Endothelial cell of umbilical vein (primary cell): ENCODE measurements at regions not wholly inside any gene's neighbourhood (a gene's known extent, or its start where the extent isn't known, plus 50 kb on each side); places are given as distances from the start of the nearest gene placed in this dataset.

ENCODE experiments used
- BruUV-seq: library from RNA; stranded (reverse); fragments of 400-500 nt; replicated peaks from 2 replicates; lab custom pipeline; 2021; lab: Mats Ljungman, UMichigan
- CTCF ChIA-PET: fragments of 300-600, 350-600 bp; sonication (Branson Sonifier 250); formaldehyde crosslinking; loops from one replicate; lab custom pipeline; 2021; ENCODE audit warnings: antibody characterized with exemption, inconsistent platforms; lab: Charles Lee
- POLR2A ChIA-PET: fragments of 300-600, 350-600 bp; sonication (Branson Sonifier 250); formaldehyde crosslinking; loops from one replicate; lab custom pipeline; 2021; ENCODE audit warnings: antibody characterized with exemption, inconsistent platforms; lab: Charles Lee
- DNase-seq: peaks from one replicate; pipeline ENCODE4 v3.0.0-alpha.2; 2011; ENCODE audit warnings: low read depth, low spot score
- FAIRE-seq: peaks from 2 replicates; lab custom pipeline; 2011; peaks lifted over from hg19 to GRCh38; lab: Jason Lieb, UNC
- H2AFZ ChIP-seq: 2 replicates; pipeline ENCODE4 v1.6.0; 2012; ENCODE audit warnings: low read depth, low read length, control low read depth, inconsistent platforms
- H3K27ac ChIP-seq: 2 replicates; pipeline ENCODE4 v1.5.1; 2011; ENCODE audit warnings: low read depth, mild to moderate bottlenecking, control low read depth, low read length, moderate library complexity; ENCODE audit not compliant: insufficient read depth
- H3K27me3 ChIP-seq, 2 experiments: 2 replicates each; pipeline versions ENCODE4 v1.6.0 to v1.6.1; 2011; ENCODE audit warnings: low read length in 2 of 2, mixed read lengths in 1 of 2; ENCODE audit not compliant: control insufficient read depth in 2 of 2, insufficient read depth in 2 of 2
- H3K36me3 ChIP-seq, 2 experiments: 2 replicates in 1 of 2; 3 replicates in 1 of 2; pipeline ENCODE4 v1.5.1; 2011; ENCODE audit warnings: low read length in 2 of 2, mild to moderate bottlenecking in 1 of 2, moderate library complexity in 1 of 2; ENCODE audit not compliant: control insufficient read depth in 2 of 2, insufficient read depth in 2 of 2; ENCODE audit errors: extremely low read depth in 1 of 2
- H3K4me1 ChIP-seq: 3 replicates; pipeline ENCODE4 v1.5.1; 2011; ENCODE audit warnings: mild to moderate bottlenecking, low read length; ENCODE audit not compliant: control insufficient read depth, insufficient read depth; ENCODE audit errors: extremely low read depth
- H3K4me2 ChIP-seq: 2 replicates; pipeline ENCODE4 v1.6.1; 2011; ENCODE audit warnings: low read length, control low read depth, mixed read lengths; ENCODE audit not compliant: insufficient read depth
- H3K4me3 ChIP-seq, 3 experiments: fragments of 200-600 bp in 1 of 3; sonication (generic), shearing (Covaris generic) in 1 of 3; replicated peaks in 1 of 3; 2 replicates each; pipeline ENCODE4 v1.5.1; 2011 to 2016; ENCODE audit warnings: control low read depth in 3 of 3, low read length in 3 of 3, mild to moderate bottlenecking in 2 of 3, inconsistent platforms in 1 of 3, low read depth in 1 of 3, moderate library complexity in 1 of 3; ENCODE audit not compliant: insufficient read depth in 1 of 3
- H3K79me2 ChIP-seq: 2 replicates; pipeline ENCODE4 v1.6.0; 2012; ENCODE audit warnings: low read length, inconsistent platforms; ENCODE audit not compliant: control insufficient read depth, insufficient read depth
- H3K9ac ChIP-seq: replicated peaks from 2 replicates; pipeline ENCODE3; 2011; ENCODE audit warnings: low read length, control low read depth; ENCODE audit not compliant: insufficient read depth; ENCODE audit errors: extremely low read depth
- H3K9me1 ChIP-seq: replicated peaks from 3 replicates; pipeline ENCODE4 v1.6.0; 2011; ENCODE audit warnings: mild to moderate bottlenecking, low read length; ENCODE audit not compliant: control insufficient read depth, insufficient read depth; ENCODE audit errors: extremely low read depth
- H3K9me3 ChIP-seq: replicated peaks from 2 replicates; pipeline ENCODE4 v1.5.1; 2012; ENCODE audit warnings: low read length, inconsistent platforms; ENCODE audit not compliant: control insufficient read depth, insufficient read depth
- H4K20me1 ChIP-seq: replicated peaks from 2 replicates; pipeline ENCODE3; 2011; ENCODE audit warnings: mild to moderate bottlenecking, low read length; ENCODE audit not compliant: control insufficient read depth, insufficient read depth; ENCODE audit errors: extremely low read depth
- EZH2 ChIP-seq: IDR thresholded peaks from 2 replicates; pipeline ENCODE4 v1.6.1; 2012; ENCODE audit warnings: borderline replicate concordance, low read depth, mild to moderate bottlenecking, moderate library complexity, low read length, inconsistent platforms; ENCODE audit not compliant: severe bottlenecking
- FOS ChIP-seq: IDR thresholded peaks from 2 replicates; pipeline ENCODE4 v1.6.1; 2011; ENCODE audit warnings: mild to moderate bottlenecking, low read length, moderate library complexity, borderline replicate concordance; ENCODE audit not compliant: insufficient read depth
- GATA2 ChIP-seq: IDR thresholded peaks from 2 replicates; pipeline ENCODE4 v1.7.0; 2011; ENCODE audit warnings: low read depth, mild to moderate bottlenecking, moderate library complexity, mixed read lengths, low read length; ENCODE audit not compliant: insufficient read length, insufficient read depth
- JUN ChIP-seq: IDR thresholded peaks from 2 replicates; pipeline ENCODE4 v1.6.1; 2011; ENCODE audit warnings: borderline replicate concordance, low read depth; ENCODE audit not compliant: insufficient read length, insufficient read depth
- MAX ChIP-seq: IDR thresholded peaks from 2 replicates; pipeline ENCODE4 v1.6.1; 2011; ENCODE audit not compliant: insufficient read depth, insufficient read length
- MYC ChIP-seq: IDR thresholded peaks from one replicate; pipeline ENCODE4 v1.6.1; 2011; ENCODE audit warnings: mild to moderate bottlenecking, low read depth, low read length
- POLR2A ChIP-seq: IDR thresholded peaks from 2 replicates; pipeline ENCODE4 v1.6.1; 2012; ENCODE audit warnings: low read depth, mild to moderate bottlenecking, control low read depth, low read length
- POLR2AphosphoS5 ChIP-seq: IDR thresholded peaks from 2 replicates; pipeline ENCODE4 v1.6.1; 2012; ENCODE audit warnings: low read depth, mild to moderate bottlenecking, control low read depth, low read length, moderate library complexity; ENCODE audit not compliant: insufficient read depth
- dilution Hi-C: fragments of 300-500 bp; cut with MboI; formaldehyde crosslinking; loops from one replicate; pipeline ENCODE4 v1.15.0; 2019; ENCODE audit warnings: low sequenced_read_pairs; ENCODE audit not compliant: extremely low pct_ligation_motif_present
- intact Hi-C: fragments of 100-400 bp; cut with micrococcal nuclease; formaldehyde crosslinking; loops from one replicate; pipeline ENCODE4 v1.10.0; 2022
- TF ChIP-seq, protein P1 (sequence below), 2 donors: IDR thresholded peaks; 1 replicate in 1 of 2; 2 replicates in 1 of 2; pipeline ENCODE4 v1.5.1; 2011; ENCODE audit warnings: low read length in 2 of 2, mild to moderate bottlenecking in 2 of 2, moderate library complexity in 2 of 2, control low read depth in 1 of 2, inconsistent platforms in 1 of 2, low read depth in 1 of 2; ENCODE audit not compliant: insufficient read depth in 1 of 2; ENCODE audit errors: extremely low read depth in 1 of 2

DNA sequence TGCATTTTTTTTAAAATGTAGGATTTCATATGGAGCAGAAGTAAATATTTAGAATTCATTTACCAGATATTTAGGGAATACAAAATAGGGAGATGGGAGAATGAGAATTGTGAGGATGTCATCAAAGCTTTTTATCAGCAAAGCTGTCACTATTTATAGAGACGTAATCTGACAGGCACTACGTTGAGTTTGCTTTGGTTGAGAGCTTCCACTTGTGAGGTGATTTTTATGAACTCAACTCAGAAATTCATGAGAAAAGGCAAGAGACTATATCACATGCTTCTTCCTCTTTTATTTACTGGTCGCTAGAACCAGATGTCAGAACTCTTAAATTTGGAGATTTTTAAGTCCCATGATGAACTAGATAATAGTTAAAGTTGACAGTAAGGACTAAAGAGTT is 211.2 kb downstream of the GBA3 start:
- Histone ChIP-seq H3K27ac (no peak overlapping the region), H3K4me1 (no peaks in the 10 kb centered on the region), H3K36me3 (no peaks in the 10 kb centered on the region), H3K4me2 (no peak overlapping the region), H2AFZ (no peak overlapping the region), H3K27me3 (no peaks in the 10 kb centered on the region), H3K79me2 (no peaks in the 10 kb centered on the region), H3K4me3 (no peak overlapping the region), H3K9ac (no peak overlapping the region), H3K9me3 (no peaks in the 10 kb centered on the region), H4K20me1 (no peaks in the 10 kb centered on the region), H3K9me1 (no peaks in the 10 kb centered on the region)
- DNase-seq, result no peak
- TF ChIP-seq POLR2A, result no peak
- no peak for TF ChIP-seq FOS
- TF ChIP-seq GATA2, result no peak
- TF ChIP-seq JUN, result no peak
- TF ChIP-seq EZH2, result no peak
- TF ChIP-seq, protein P1, sequence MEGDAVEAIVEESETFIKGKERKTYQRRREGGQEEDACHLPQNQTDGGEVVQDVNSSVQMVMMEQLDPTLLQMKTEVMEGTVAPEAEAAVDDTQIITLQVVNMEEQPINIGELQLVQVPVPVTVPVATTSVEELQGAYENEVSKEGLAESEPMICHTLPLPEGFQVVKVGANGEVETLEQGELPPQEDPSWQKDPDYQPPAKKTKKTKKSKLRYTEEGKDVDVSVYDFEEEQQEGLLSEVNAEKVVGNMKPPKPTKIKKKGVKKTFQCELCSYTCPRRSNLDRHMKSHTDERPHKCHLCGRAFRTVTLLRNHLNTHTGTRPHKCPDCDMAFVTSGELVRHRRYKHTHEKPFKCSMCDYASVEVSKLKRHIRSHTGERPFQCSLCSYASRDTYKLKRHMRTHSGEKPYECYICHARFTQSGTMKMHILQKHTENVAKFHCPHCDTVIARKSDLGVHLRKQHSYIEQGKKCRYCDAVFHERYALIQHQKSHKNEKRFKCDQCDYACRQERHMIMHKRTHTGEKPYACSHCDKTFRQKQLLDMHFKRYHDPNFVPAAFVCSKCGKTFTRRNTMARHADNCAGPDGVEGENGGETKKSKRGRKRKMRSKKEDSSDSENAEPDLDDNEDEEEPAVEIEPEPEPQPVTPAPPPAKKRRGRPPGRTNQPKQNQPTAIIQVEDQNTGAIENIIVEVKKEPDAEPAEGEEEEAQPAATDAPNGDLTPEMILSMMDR (IDR thresholded peaks at IDR 0.05; ENCODE audit: extremely low read depth in 1 of 2, insufficient read depth in 1 of 2, low read depth in 1 of 2, low read length in 2 of 2), result no peak
- TF ChIP-seq POLR2AphosphoS5, result no peak
- TF ChIP-seq MYC, result no peak
- no peak for TF ChIP-seq MAX
- ChIA-PET POLR2A (no interaction called here), CTCF (no interaction called here)
- FAIRE-seq, result no peak
- intact Hi-C loops (no loop called here), dilution Hi-C loops (no loop called here)
- BruUV-seq, result no TSS peak
